H1 (cell line): ENCODE measurements at regions not wholly inside any gene's neighbourhood (a gene's known extent, or its start where the extent isn't known, plus 50 kb on each side); places are given as distances from the start of the nearest gene placed in this dataset.

ENCODE experiments used
- CTCF ChIA-PET: fragments of 300-600 bp; sonication (Branson Sonifier 250); formaldehyde crosslinking; loops from one replicate; lab custom pipeline; 2021; ENCODE audit not compliant: partially characterized antibody; lab: Charles Lee
- POLR2A ChIA-PET: fragments of 300-600 bp; sonication (Branson Sonifier 250); formaldehyde crosslinking; loops from one replicate; lab custom pipeline; 2021; ENCODE audit warnings: inconsistent platforms; ENCODE audit not compliant: partially characterized antibody; lab: Charles Lee
- DNase-seq, 2 experiments: peaks; one replicate each; pipeline versions ENCODE4 v3.0.0 to v3.0.0-alpha.2; 2010 to 2022; ENCODE audit warnings: low spot score in 2 of 2, low read depth in 1 of 2, mixed read lengths in 1 of 2
- FAIRE-seq: peaks from 2 replicates; lab custom pipeline; 2011; peaks lifted over from hg19 to GRCh38; lab: Jason Lieb, UNC
- H2AFZ ChIP-seq: 2 replicates; pipeline ENCODE4 v1.8.1; 2012; ENCODE audit warnings: low read length, inconsistent platforms
- H2AK5ac ChIP-seq: 2 replicates; pipeline ENCODE4 v1.6.1; 2013; ENCODE audit warnings: low read depth, low read length
- H2BK120ac ChIP-seq: replicated peaks from 2 replicates; pipeline ENCODE3; 2013; ENCODE audit warnings: low read depth, low read length, inconsistent platforms
- H2BK12ac ChIP-seq: 2 replicates; pipeline ENCODE4 v1.6.1; 2013; ENCODE audit warnings: low read depth, low read length
- H2BK15ac ChIP-seq: 2 replicates; pipeline ENCODE4 v1.6.1; 2013; ENCODE audit warnings: low read length
- H2BK20ac ChIP-seq: 2 replicates; pipeline ENCODE4 v1.6.1; 2013; ENCODE audit warnings: low read length
- H2BK5ac ChIP-seq: 2 replicates; pipeline ENCODE4 v1.6.1; 2013; ENCODE audit warnings: low read depth, low read length
- H3K14ac ChIP-seq: 2 replicates; pipeline ENCODE4 v1.6.1; 2013; ENCODE audit warnings: inconsistent platforms; ENCODE audit not compliant: insufficient read length
- H3K18ac ChIP-seq: 2 replicates; pipeline ENCODE4 v1.6.1; 2013; ENCODE audit warnings: low read length; ENCODE audit errors: extremely low read depth
- H3K23ac ChIP-seq: 2 replicates; pipeline ENCODE4 v1.6.1; 2013; ENCODE audit warnings: inconsistent platforms; ENCODE audit not compliant: insufficient read length
- H3K23me2 ChIP-seq: 2 replicates; pipeline ENCODE4 v1.6.1; 2013; ENCODE audit warnings: low read depth, low read length
- H3K27ac ChIP-seq: 2 replicates; pipeline ENCODE4 v1.6.1; 2011; ENCODE audit warnings: low read depth, low read length, inconsistent platforms
- H3K27me3 ChIP-seq, 4 experiments: replicated peaks in 1 of 4; 1 replicate in 1 of 4; 2 replicates in 3 of 4; pipeline versions ENCODE4 v1.6.1 to v1.8.1; 2011 to 2013; ENCODE audit warnings: low read length in 3 of 4, mild to moderate bottlenecking in 3 of 4, inconsistent platforms in 2 of 4, mixed read lengths in 2 of 4, moderate library complexity in 1 of 4; ENCODE audit not compliant: control insufficient read depth in 3 of 4, insufficient read depth in 3 of 4; ENCODE audit errors: extremely low read depth in 1 of 4
- H3K36me3 ChIP-seq, 4 experiments: 2 replicates each; pipeline versions ENCODE4 v1.6.1 to v1.8.1; 2011 to 2013; ENCODE audit warnings: mild to moderate bottlenecking in 4 of 4, low read length in 3 of 4, moderate library complexity in 2 of 4, control low read depth in 1 of 4, inconsistent platforms in 1 of 4; ENCODE audit not compliant: insufficient read depth in 4 of 4, control insufficient read depth in 2 of 4
- H3K4ac ChIP-seq: replicated peaks from 2 replicates; pipeline ENCODE3; 2013; ENCODE audit warnings: low read length, low read depth, mixed read lengths, inconsistent platforms; ENCODE audit not compliant: insufficient read length
- H3K4me1 ChIP-seq, 4 experiments: replicated peaks in 1 of 4; 1 replicate in 1 of 4; 2 replicates in 3 of 4; pipeline versions ENCODE4 v1.6.1 to v1.8.1; 2011 to 2013; ENCODE audit warnings: low read length in 3 of 4, inconsistent platforms in 2 of 4, mixed read lengths in 1 of 4; ENCODE audit not compliant: insufficient read depth in 4 of 4, control insufficient read depth in 3 of 4
- H3K4me2 ChIP-seq, 2 experiments: 2 replicates each; pipeline versions ENCODE4 v1.6.1 to v1.8.1; 2011 to 2013; ENCODE audit warnings: low read depth in 2 of 2, low read length in 2 of 2, control low read depth in 1 of 2, inconsistent platforms in 1 of 2, mild to moderate bottlenecking in 1 of 2; ENCODE audit not compliant: insufficient read depth in 1 of 2
- H3K4me3 ChIP-seq, 4 experiments: fragments of 200-600, 300-600 bp in 1 of 4; sonication (generic), shearing (Covaris generic), sonication (Bioruptor Twin) in 1 of 4; 2 replicates each; pipeline versions ENCODE4 v1.5.1 to v1.8.1; 2011 to 2016; ENCODE audit warnings: low read length in 4 of 4, low read depth in 3 of 4, control low read depth in 2 of 4, inconsistent platforms in 2 of 4, mild to moderate bottlenecking in 2 of 4, mixed read lengths in 1 of 4, moderate library complexity in 1 of 4; ENCODE audit not compliant: insufficient read depth in 2 of 4; ENCODE audit errors: extremely low read depth in 1 of 4
- H3K56ac ChIP-seq: replicated peaks from 2 replicates; pipeline ENCODE3; 2013; ENCODE audit warnings: low read depth, mild to moderate bottlenecking, mixed read lengths, low read length, inconsistent platforms; ENCODE audit not compliant: insufficient read length
- H3K79me1 ChIP-seq: 2 replicates; pipeline ENCODE4 v1.6.1; 2013; ENCODE audit warnings: low read depth, low read length, control low read depth
- H3K79me2 ChIP-seq, 2 experiments: 2 replicates each; pipeline versions ENCODE4 v1.6.1 to v1.8.1; 2012 to 2013; ENCODE audit warnings: low read length in 2 of 2, mild to moderate bottlenecking in 2 of 2, inconsistent platforms in 1 of 2; ENCODE audit not compliant: insufficient read depth in 2 of 2, control insufficient read depth in 1 of 2
- H3K9ac ChIP-seq, 4 experiments: replicated peaks in 1 of 4; 1 replicate in 1 of 4; 2 replicates in 3 of 4; pipeline versions ENCODE4 v1.6.1 to v1.8.1; 2011 to 2013; ENCODE audit warnings: low read depth in 3 of 4, low read length in 3 of 4, control low read depth in 2 of 4, mild to moderate bottlenecking in 2 of 4, moderate library complexity in 2 of 4, inconsistent platforms in 1 of 4; ENCODE audit errors: extremely low read depth in 1 of 4
- H3K9me3 ChIP-seq, 2 experiments: 2 replicates each; pipeline versions ENCODE4 v1.6.1 to v1.8.1; 2012 to 2013; ENCODE audit warnings: mild to moderate bottlenecking in 2 of 2, moderate library complexity in 2 of 2, control low read depth in 1 of 2, inconsistent platforms in 1 of 2, low read depth in 1 of 2, low read length in 1 of 2, mixed read lengths in 1 of 2; ENCODE audit not compliant: insufficient read depth in 2 of 2
- H4K20me1 ChIP-seq, 2 experiments: replicated peaks in 1 of 2; 2 replicates each; pipeline versions ENCODE3 to v1.8.1; 2011 to 2013; ENCODE audit warnings: inconsistent platforms in 2 of 2, low read length in 2 of 2, mild to moderate bottlenecking in 1 of 2; ENCODE audit not compliant: insufficient read depth in 2 of 2, control insufficient read depth in 1 of 2
- H4K5ac ChIP-seq: 2 replicates; pipeline ENCODE4 v1.6.1; 2013; ENCODE audit warnings: low read length, low read depth, mixed read lengths, inconsistent platforms; ENCODE audit not compliant: insufficient read length
- H4K8ac ChIP-seq: 2 replicates; pipeline ENCODE4 v1.8.0; 2013; ENCODE audit warnings: mild to moderate bottlenecking, moderate library complexity, low read length, inconsistent platforms; ENCODE audit not compliant: insufficient read depth; ENCODE audit errors: extremely low read depth
- H4K91ac ChIP-seq: replicated peaks from 2 replicates; pipeline ENCODE3; 2013; ENCODE audit warnings: low read length, mixed read lengths, inconsistent platforms; ENCODE audit not compliant: insufficient read length
- CHD2 ChIP-seq: IDR thresholded peaks from 2 replicates; pipeline ENCODE4 v1.6.1; 2012; ENCODE audit warnings: low read length, improper control_type of control experiment
- EZH2 ChIP-seq: fragments of 200-600 bp; sonication (generic); IDR thresholded peaks from 2 replicates; pipeline ENCODE4 v1.7.1; 2012; ENCODE audit warnings: low read depth, mild to moderate bottlenecking, moderate library complexity, low read length, inconsistent platforms; ENCODE audit not compliant: severe bottlenecking
- HDAC2 ChIP-seq, 2 experiments: fragments of 300-600 bp in 1 of 2; sonication (generic) in 1 of 2; IDR thresholded peaks; 2 replicates each; pipeline ENCODE4 v1.6.1; 2011 to 2012; ENCODE audit warnings: low read depth in 2 of 2, low read length in 2 of 2, mild to moderate bottlenecking in 2 of 2, moderate library complexity in 2 of 2, borderline replicate concordance in 1 of 2, inconsistent platforms in 1 of 2
- POU5F1 ChIP-seq: IDR thresholded peaks from 2 replicates; pipeline ENCODE4 v1.6.1; 2011; ENCODE audit warnings: low read depth, mild to moderate bottlenecking, low read length, moderate library complexity
- RBBP5 ChIP-seq: IDR thresholded peaks from 2 replicates; pipeline ENCODE4 v1.7.1; 2012; ENCODE audit warnings: low read depth, mild to moderate bottlenecking, inconsistent platforms, low read length, moderate library complexity, borderline replicate concordance
- RNF2 ChIP-seq: fragments of 200-900, 300-1000 bp; sonication (generic); IDR thresholded peaks from 2 replicates; pipeline ENCODE4 v1.7.1; 2016; ENCODE audit warnings: borderline replicate concordance, low read depth, mild to moderate bottlenecking, antibody characterized with exemption, low read length; ENCODE audit not compliant: poor library complexity, severe bottlenecking; ENCODE audit errors: missing control alignments
- SAP30 ChIP-seq: fragments of 300-600 bp; sonication (generic); IDR thresholded peaks from 2 replicates; pipeline ENCODE4 v1.7.1; 2012; ENCODE audit warnings: low read length, moderate library complexity, mild to moderate bottlenecking, inconsistent platforms; ENCODE audit not compliant: insufficient read depth, insufficient replicate concordance
- SP1 ChIP-seq: IDR thresholded peaks from 2 replicates; pipeline ENCODE4 v1.6.1; 2011; ENCODE audit warnings: low read depth, low read length
- SP4 ChIP-seq: IDR thresholded peaks from 2 replicates; pipeline ENCODE4 v1.6.1; 2012; ENCODE audit warnings: low read length, inconsistent platforms
- SRF ChIP-seq: IDR thresholded peaks from 2 replicates; pipeline ENCODE4 v1.6.1; 2011; ENCODE audit warnings: mild to moderate bottlenecking, low read depth, low read length, moderate library complexity
- TEAD4 ChIP-seq: IDR thresholded peaks from 2 replicates; pipeline ENCODE4 v1.6.1; 2012; ENCODE audit warnings: low read depth, low read length, inconsistent platforms, mixed read lengths
- YY1 ChIP-seq: IDR thresholded peaks from 2 replicates; pipeline ENCODE4 v1.6.1; 2011; ENCODE audit warnings: low read depth, mild to moderate bottlenecking, low read length
- WGBS, 2 experiments: shearing (Covaris generic) in 1 of 2; methylation state at CpG; one replicate each; pipeline versions ENCODE4 v1.1.6 to v1.1.7; 2013 to 2015; ENCODE audit warnings: low lambda C conversion rate in 2 of 2, mixed read lengths in 2 of 2, inconsistent platforms in 1 of 2, low coverage in 1 of 2, missing lambda C conversion rate in 1 of 2; ENCODE audit not compliant: insufficient replicate concordance in 2 of 2, insufficient coverage in 1 of 2, insufficient read length in 1 of 2; ENCODE audit errors: extremely low coverage in 1 of 2, missing lambda C conversion rate in 1 of 2; 5-methylcytosine and 5-hydroxymethylcytosine counted together

- DNase-seq (no peak), FAIRE-seq (no peak)
- Histone ChIP-seq H2BK20ac (no peak overlapping the region), H2AK5ac (no peak overlapping the region), H2BK15ac (no peak overlapping the region), H3K36me3 (no peaks in the 10 kb centered on the region), H3K27me3 (no peaks in the 10 kb centered on the region), H3K4ac (no peak overlapping the region), H3K4me2 (no peak overlapping the region), H4K5ac (no peak overlapping the region), H3K27ac (no peak overlapping the region), H4K91ac (no peak overlapping the region), H3K9me3 (no peaks in the 10 kb centered on the region; a peak in 1 of 4 replicates), H3K18ac (no peak overlapping the region), H2BK5ac (no peak overlapping the region), H4K8ac (no peak overlapping the region), H2BK12ac (no peak overlapping the region), H3K79me2 (no peaks in the 10 kb centered on the region), H4K20me1 (no peaks in the 10 kb centered on the region), H3K23me2 (no peaks in the 10 kb centered on the region; the same call in 1 of the 2 replicates), H2AFZ (no peak overlapping the region), H3K4me1 (no peaks in the 10 kb centered on the region; a peak in 1 of 7 replicates), H3K9ac (no peak overlapping the region), H3K23ac (no peak overlapping the region), H3K4me3 (no peak overlapping the region), H3K56ac (no peak overlapping the region), H2BK120ac (no peak overlapping the region), H3K14ac (no peak overlapping the region), H3K79me1 (no peaks in the 10 kb centered on the region)
- TF ChIP-seq YY1 = no peak
- TF ChIP-seq SAP30 = no peak
- no peak for TF ChIP-seq CHD2
- TF ChIP-seq SP4 = no peak
- no peak for TF ChIP-seq SRF
- TF ChIP-seq EZH2 = no peak
- no peak for TF ChIP-seq HDAC2 (IDR thresholded peaks at IDR 0.05; ENCODE audit: borderline replicate concordance in 1 of 2, low read depth in 2 of 2, low read length in 2 of 2)
- TF ChIP-seq TEAD4 = no peak
- TF ChIP-seq SP1 = no peak
- TF ChIP-seq RBBP5 = no peak
- TF ChIP-seq POU5F1 = no peak
- TF ChIP-seq RNF2 = no peak
- 91% methylated on average over 2 of the region's 2 CpGs; no CpG with 5 or more reads in 1 of the 2 experiments for WGBS, 2 experiments
- POLR2A ChIA-PET = no interaction called here
- CTCF ChIA-PET = no interaction called here
These were observed 244.2 kb upstream of the CDIN1 start for GRCh38 chr15:36335224-36335623.
